ENCODE measurements at regions not wholly inside any gene's neighbourhood (a gene's known extent, or its start where the extent isn't known, plus 50 kb on each side); places are given as distances from the start of the nearest gene placed in this dataset.
A peak's percentile ranks its signal among the peaks of the same experiment; 100 is the strongest.

GRCh38 chr5:73256862-73257261 is 83.9 kb downstream of the TMEM174 start:
- Histone ChIP-seq H3K9me3 (ENCODE audit: control insufficient read depth, low read length) (no peaks in the 10 kb centered on the region), H3K4me3 (ENCODE audit: low read length) (no peak overlapping the region), H3K27me3 (ENCODE audit: control insufficient read depth, insufficient read depth, low read length) (peaks cover 12% of the 10 kb centered on the region), H3K36me3 (ENCODE audit: control insufficient read depth, insufficient read depth, low read length) (no peaks in the 10 kb centered on the region), H3K9ac (ENCODE audit: low read length) (no peak overlapping the region), H3K4me1 (ENCODE audit: control insufficient read depth, insufficient read depth, low read length) (no peaks in the 10 kb centered on the region)

GRCh38 chr5:73256462-73256861 is 83.5 kb downstream of the TMEM174 start:
- no peak overlapping the region for H3K4me3 ChIP-seq (ENCODE audit: low read length)
- H3K27me3 ChIP-seq (ENCODE audit: control insufficient read depth, insufficient read depth, low read length): peaks cover 12% of the 10 kb centered on the region
- no peaks in the 10 kb centered on the region for H3K36me3 ChIP-seq (ENCODE audit: control insufficient read depth, insufficient read depth, low read length)
- H3K9me3 ChIP-seq (ENCODE audit: control insufficient read depth, low read length): no peaks in the 10 kb centered on the region
- H3K9ac ChIP-seq (ENCODE audit: low read length): no peak overlapping the region
- H3K4me1 ChIP-seq (ENCODE audit: control insufficient read depth, insufficient read depth, low read length): no peaks in the 10 kb centered on the region

- H3K9ac ChIP-seq (ENCODE audit: low read length): no peak overlapping the region
- no peaks in the 10 kb centered on the region for H3K4me1 ChIP-seq (ENCODE audit: control insufficient read depth, insufficient read depth, low read length)
- H3K36me3 ChIP-seq (ENCODE audit: control insufficient read depth, insufficient read depth, low read length): no peaks in the 10 kb centered on the region
- H3K27me3 ChIP-seq (ENCODE audit: control insufficient read depth, insufficient read depth, low read length): peaks cover 13% of the 10 kb centered on the region
- H3K4me3 ChIP-seq (ENCODE audit: low read length): no peak overlapping the region
- no peaks in the 10 kb centered on the region for H3K9me3 ChIP-seq (ENCODE audit: control insufficient read depth, low read length)
Measured at GRCh38 chr5:73256012-73256411, 83.0 kb downstream of the TMEM174 start.

GRCh38 chr5:73254642-73255041 is 81.6 kb downstream of the TMEM174 start:
- Histone ChIP-seq H3K9me3 (ENCODE audit: control insufficient read depth, low read length) (no peaks in the 10 kb centered on the region), H3K9ac (ENCODE audit: low read length) (no peak overlapping the region), H3K4me3 (ENCODE audit: low read length) (no peak overlapping the region), H3K27me3 (ENCODE audit: control insufficient read depth, insufficient read depth, low read length) (peaks cover 18% of the 10 kb centered on the region), H3K4me1 (ENCODE audit: control insufficient read depth, insufficient read depth, low read length) (no peaks in the 10 kb centered on the region), H3K36me3 (ENCODE audit: control insufficient read depth, insufficient read depth, low read length) (no peaks in the 10 kb centered on the region)

- H3K4me1 ChIP-seq (ENCODE audit: control insufficient read depth, insufficient read depth, low read length): no peaks in the 10 kb centered on the region
- peaks cover 26% of the 10 kb centered on the region for H3K27me3 ChIP-seq (ENCODE audit: control insufficient read depth, insufficient read depth, low read length)
- H3K9me3 ChIP-seq (ENCODE audit: control insufficient read depth, low read length): no peaks in the 10 kb centered on the region
- no peak overlapping the region for H3K9ac ChIP-seq (ENCODE audit: low read length)
- H3K36me3 ChIP-seq (ENCODE audit: control insufficient read depth, insufficient read depth, low read length): no peaks in the 10 kb centered on the region
- H3K4me3 ChIP-seq (ENCODE audit: low read length): no peak overlapping the region
Measured at GRCh38 chr5:73253047-73253660, 80.2 kb downstream of the TMEM174 start.

- Histone ChIP-seq H3K9ac (ENCODE audit: low read length) (no peak overlapping the region), H3K27me3 (ENCODE audit: control insufficient read depth, insufficient read depth, low read length) (peaks cover 41% of the 10 kb centered on the region), H3K4me1 (ENCODE audit: control insufficient read depth, insufficient read depth, low read length) (no peaks in the 10 kb centered on the region), H3K9me3 (ENCODE audit: control insufficient read depth, low read length) (no peaks in the 10 kb centered on the region), H3K36me3 (ENCODE audit: control insufficient read depth, insufficient read depth, low read length) (no peaks in the 10 kb centered on the region), H3K4me3 (ENCODE audit: low read length) (no peak overlapping the region)
Measured at GRCh38 chr5:73250645-73251044, 77.7 kb downstream of the TMEM174 start.

- Histone ChIP-seq H3K4me1 (ENCODE audit: control insufficient read depth, insufficient read depth, low read length) (no peaks in the 10 kb centered on the region), H3K9ac (ENCODE audit: low read length) (no peak overlapping the region), H3K4me3 (ENCODE audit: low read length) (no peak overlapping the region), H3K36me3 (ENCODE audit: control insufficient read depth, insufficient read depth, low read length) (no peaks in the 10 kb centered on the region), H3K9me3 (ENCODE audit: control insufficient read depth, low read length) (no peaks in the 10 kb centered on the region), H3K27me3 (ENCODE audit: control insufficient read depth, insufficient read depth, low read length) (peaks cover 20% of the 10 kb centered on the region)
Measured at GRCh38 chr5:73242735-73243134, 69.7 kb downstream of the TMEM174 start.

GRCh38 chr5:73238873-73239272 is 65.9 kb downstream of the TMEM174 start:
- peaks cover 6% of the 10 kb centered on the region for H3K4me1 ChIP-seq (ENCODE audit: control insufficient read depth, insufficient read depth, low read length)
- H3K4me3 ChIP-seq (ENCODE audit: low read length): no peak overlapping the region
- peaks cover 25% of the 10 kb centered on the region for H3K27me3 ChIP-seq (ENCODE audit: control insufficient read depth, insufficient read depth, low read length)
- H3K36me3 ChIP-seq (ENCODE audit: control insufficient read depth, insufficient read depth, low read length): no peaks in the 10 kb centered on the region
- no peaks in the 10 kb centered on the region for H3K9me3 ChIP-seq (ENCODE audit: control insufficient read depth, low read length)
- H3K9ac ChIP-seq (ENCODE audit: low read length): no peak overlapping the region

- Histone ChIP-seq H3K4me1 (ENCODE audit: control insufficient read depth, insufficient read depth, low read length) (peaks cover 26% of the 10 kb centered on the region), H3K27me3 (ENCODE audit: control insufficient read depth, insufficient read depth, low read length) (peaks cover 47% of the 10 kb centered on the region), H3K9me3 (ENCODE audit: control insufficient read depth, low read length) (no peaks in the 10 kb centered on the region), H3K4me3 (ENCODE audit: low read length) (no peak overlapping the region), H3K9ac (ENCODE audit: low read length) (no peak overlapping the region), H3K36me3 (ENCODE audit: control insufficient read depth, insufficient read depth, low read length) (no peaks in the 10 kb centered on the region)
Measured at GRCh38 chr5:73236541-73237128, 63.6 kb downstream of the TMEM174 start.

- Histone ChIP-seq H3K4me1 (ENCODE audit: control insufficient read depth, insufficient read depth, low read length) (peaks cover 26% of the 10 kb centered on the region), H3K27me3 (ENCODE audit: control insufficient read depth, insufficient read depth, low read length) (peaks cover 67% of the 10 kb centered on the region), H3K9me3 (ENCODE audit: control insufficient read depth, low read length) (no peaks in the 10 kb centered on the region), H3K9ac (ENCODE audit: low read length) (no peak overlapping the region), H3K4me3 (ENCODE audit: low read length) (no peak overlapping the region), H3K36me3 (ENCODE audit: control insufficient read depth, insufficient read depth, low read length) (no peaks in the 10 kb centered on the region)
Measured at GRCh38 chr5:73234204-73234555, 61.2 kb downstream of the TMEM174 start.

- peaks cover 26% of the 10 kb centered on the region for H3K4me1 ChIP-seq (ENCODE audit: control insufficient read depth, insufficient read depth, low read length)
- no peak overlapping the region for H3K9ac ChIP-seq (ENCODE audit: low read length)
- H3K36me3 ChIP-seq (ENCODE audit: control insufficient read depth, insufficient read depth, low read length): no peaks in the 10 kb centered on the region
- peak overlapping the region; percentile 14 for H3K4me3 ChIP-seq (ENCODE audit: low read length)
- H3K9me3 ChIP-seq (ENCODE audit: control insufficient read depth, low read length): no peaks in the 10 kb centered on the region
- peaks cover 70% of the 10 kb centered on the region for H3K27me3 ChIP-seq (ENCODE audit: control insufficient read depth, insufficient read depth, low read length)
Measured at GRCh38 chr5:73233461-73234203, 60.6 kb downstream of the TMEM174 start.

- Histone ChIP-seq H3K9ac (ENCODE audit: low read length) (no peak overlapping the region), H3K4me3 (ENCODE audit: low read length) (no peak overlapping the region), H3K4me1 (ENCODE audit: control insufficient read depth, insufficient read depth, low read length) (peaks cover 26% of the 10 kb centered on the region), H3K9me3 (ENCODE audit: control insufficient read depth, low read length) (no peaks in the 10 kb centered on the region), H3K27me3 (ENCODE audit: control insufficient read depth, insufficient read depth, low read length) (peaks cover 76% of the 10 kb centered on the region), H3K36me3 (ENCODE audit: control insufficient read depth, insufficient read depth, low read length) (no peaks in the 10 kb centered on the region)
Measured at GRCh38 chr5:73233053-73233460, 60.1 kb downstream of the TMEM174 start.
